GM21737 (cell line): ENCODE measurements at regions not wholly inside any gene's neighbourhood (a gene's known extent, or its start where the extent isn't known, plus 50 kb on each side); places are given as distances from the start of the nearest gene placed in this dataset.
"Not testable (repeated sequence)": the region's sequence is repeated elsewhere in the genome, so short reads cannot be mapped to it uniquely, and the experiment has no call there.

Experiments used
- ATAC-seq: cut with Tn5 transposase; IDR thresholded peaks from one replicate; pipeline ENCODE4 v1.9.1; 2021; ENCODE audit warnings: mild to moderate bottlenecking, moderate library complexity; ENCODE audit not compliant: unreplicated experiment

DNA sequence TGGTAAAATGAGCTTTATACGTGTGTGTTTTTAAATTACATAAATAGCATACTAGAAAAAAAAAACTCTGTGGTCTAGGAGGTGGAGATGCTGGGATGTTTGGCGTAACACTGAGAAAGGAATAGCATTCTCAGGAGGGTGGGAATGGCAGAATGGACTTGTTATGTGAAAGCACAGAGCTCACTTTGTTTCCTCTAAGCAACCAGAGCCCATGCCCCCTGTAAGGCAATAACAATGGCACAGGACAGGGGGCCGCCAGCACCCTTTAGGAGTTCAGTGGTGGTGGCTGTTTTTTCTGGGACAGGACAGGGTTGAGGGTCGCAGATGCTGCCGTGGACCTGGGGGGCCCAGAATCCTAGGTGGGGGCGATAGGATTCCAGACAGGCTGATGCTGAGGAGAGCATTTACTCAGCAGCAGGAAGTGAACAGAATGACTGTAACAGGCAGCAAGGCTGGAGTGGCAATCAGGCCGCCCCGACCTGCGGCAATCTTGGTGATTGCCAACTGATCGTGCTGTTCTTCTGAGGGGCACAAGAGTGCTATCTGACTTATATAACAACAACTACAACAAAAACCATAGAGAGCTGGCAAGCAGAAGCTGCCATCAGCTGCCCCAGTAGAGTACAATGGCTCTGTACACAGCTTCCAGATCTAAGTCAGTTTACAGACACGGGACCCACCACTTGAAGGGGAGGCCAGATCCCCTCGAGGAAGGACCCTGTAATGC lies 160.4 kb downstream of the UACA start:
- ATAC-seq: no peak

- no peak for ATAC-seq
Measured at GRCh38 chr15:70602281-70602680, 161.1 kb downstream of the UACA start.

DNA sequence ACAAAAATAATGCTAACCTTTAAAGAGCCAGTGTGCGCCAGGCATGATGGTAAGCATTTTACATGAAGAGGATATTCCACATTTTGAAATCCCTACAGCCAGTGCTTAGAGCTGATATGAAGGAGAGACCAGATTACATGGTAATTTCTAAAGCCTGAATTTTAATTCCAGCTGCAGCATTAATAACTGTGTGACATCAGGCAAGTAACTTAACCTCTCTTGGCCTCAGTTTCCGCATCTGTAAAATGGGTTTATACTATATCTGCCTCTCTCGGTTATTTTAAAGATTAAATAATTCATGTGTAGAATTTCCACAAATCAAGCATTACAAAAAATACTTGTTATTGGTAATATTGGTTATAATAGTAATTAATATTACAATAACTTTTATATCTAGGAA lies 165.4 kb downstream of the UACA start:
- ATAC-seq: no peak

- ATAC-seq: no peak
Measured at GRCh38 chr15:70597056-70597603, 166.2 kb downstream of the UACA start.

GRCh38 chr15:70596354-70597055 lies 166.9 kb downstream of the UACA start:
- ATAC-seq: no peak

DNA sequence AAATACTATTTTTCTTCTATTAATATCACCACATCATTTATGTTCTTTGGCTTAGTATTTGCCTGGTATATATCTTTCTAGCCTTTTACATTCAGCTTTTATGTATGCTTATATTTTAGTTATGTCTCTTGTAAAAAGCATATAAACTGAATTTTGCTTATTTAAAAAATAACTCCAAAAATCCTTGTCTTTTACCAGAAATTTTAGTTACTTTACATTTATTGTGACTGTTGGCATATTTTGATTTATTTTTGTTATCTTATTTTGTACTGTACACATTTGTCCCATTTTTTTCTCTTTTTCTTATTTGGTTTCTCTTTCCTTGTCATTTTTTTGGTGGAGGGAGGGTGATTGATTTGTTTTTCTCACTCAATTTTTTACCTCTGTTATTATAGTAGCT lies 169.6 kb downstream of the UACA start:
- ATAC-seq: no peak

DNA sequence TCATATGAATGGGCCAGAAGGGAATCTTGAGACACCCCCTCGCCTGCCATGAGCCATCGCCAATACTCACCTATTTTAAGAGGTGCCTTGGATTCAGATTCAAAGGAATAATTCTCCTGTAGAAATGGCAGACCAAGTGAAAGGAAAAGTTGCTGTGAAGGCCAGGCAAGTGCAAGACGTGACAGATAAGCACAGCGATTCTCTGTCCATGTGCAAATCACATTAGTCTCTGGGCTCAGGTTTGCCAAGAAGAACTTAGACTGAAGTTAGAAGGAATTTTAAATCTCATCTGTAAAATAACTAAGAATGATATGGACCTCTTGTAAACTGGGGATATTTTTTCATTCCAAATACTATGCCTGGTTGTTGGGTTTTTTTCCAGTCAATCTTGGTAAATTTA lies 173.6 kb downstream of the UACA start:
- ATAC-seq: no peak

- no peak for ATAC-seq
Measured at GRCh38 chr15:70589221-70589620, 174.1 kb downstream of the UACA start.

DNA sequence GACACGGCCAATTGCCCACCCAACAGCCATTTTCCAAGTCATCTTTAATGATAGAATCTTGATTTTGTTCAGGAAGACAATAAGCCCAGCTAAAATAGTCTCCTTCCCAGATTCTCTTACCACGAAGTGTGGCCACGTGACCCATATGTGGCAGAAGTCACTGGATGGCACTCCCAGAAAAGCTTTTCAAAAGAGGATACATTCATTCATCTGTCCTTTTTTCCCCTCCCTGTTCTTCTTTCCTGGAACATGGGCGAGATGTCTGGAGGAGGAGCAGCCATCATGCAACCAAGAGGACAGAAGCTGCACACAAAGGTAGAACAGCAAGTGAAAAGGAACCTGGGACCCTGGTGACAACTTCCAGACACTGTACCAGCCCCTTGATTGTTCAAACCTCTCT lies 174.7 kb downstream of the UACA start:
- ATAC-seq: no peak

GRCh38 chr15:70587896-70588567 lies 175.3 kb downstream of the UACA start:
- ATAC-seq: no peak

DNA sequence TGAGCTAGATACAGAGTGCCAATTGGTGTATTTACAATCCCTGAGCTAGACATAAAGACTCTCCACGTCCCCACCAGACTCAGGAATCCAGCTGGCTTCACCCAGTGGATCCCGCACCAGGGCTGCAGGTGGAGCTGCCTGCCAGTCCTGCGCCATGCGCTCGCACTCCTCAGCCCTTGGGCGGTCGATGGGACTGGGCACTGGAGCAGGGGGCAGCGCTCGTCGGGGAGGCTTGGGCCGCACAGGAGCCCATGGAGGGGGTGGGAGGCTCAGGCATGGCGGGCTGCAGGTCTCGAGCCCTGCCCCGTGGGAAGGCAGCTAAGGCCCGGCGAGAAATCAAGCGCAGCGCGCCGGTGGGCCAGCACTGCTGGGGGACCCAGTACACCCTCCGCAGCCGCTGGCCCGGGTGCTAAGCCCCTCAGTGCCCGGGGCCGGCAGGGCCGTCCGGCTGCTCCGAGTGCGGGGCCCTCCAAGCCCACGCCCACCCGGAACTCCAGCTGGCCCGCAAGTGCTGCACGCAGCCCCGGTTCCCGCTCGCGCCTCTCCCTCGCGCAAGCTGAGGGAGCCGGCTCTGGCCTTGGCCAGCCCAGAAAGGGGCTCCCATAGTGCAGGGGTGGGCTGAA lies 176.2 kb downstream of the UACA start:
- not testable (repeated sequence) for ATAC-seq

DNA sequence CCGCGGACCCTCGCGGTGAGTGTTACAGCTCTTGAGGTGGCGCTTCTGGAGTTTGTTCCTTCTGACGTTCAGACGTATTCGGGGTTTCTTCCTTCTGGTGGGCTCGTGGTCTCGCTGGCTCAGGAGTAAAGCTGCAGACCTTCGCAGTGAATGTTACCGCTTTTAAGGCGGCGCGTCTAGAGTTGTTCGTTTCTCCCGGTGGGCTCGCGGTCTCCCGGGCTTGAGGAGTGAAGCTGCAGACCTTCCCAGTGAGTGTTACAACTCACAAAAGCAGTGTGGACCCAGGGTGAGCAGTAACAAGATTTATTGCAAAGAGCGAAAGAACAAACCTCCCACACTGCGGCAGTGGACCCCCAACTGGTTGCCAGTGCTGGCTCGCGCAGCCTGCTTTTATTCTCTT lies 177.1 kb downstream of the UACA start:
- ATAC-seq: no peak

DNA sequence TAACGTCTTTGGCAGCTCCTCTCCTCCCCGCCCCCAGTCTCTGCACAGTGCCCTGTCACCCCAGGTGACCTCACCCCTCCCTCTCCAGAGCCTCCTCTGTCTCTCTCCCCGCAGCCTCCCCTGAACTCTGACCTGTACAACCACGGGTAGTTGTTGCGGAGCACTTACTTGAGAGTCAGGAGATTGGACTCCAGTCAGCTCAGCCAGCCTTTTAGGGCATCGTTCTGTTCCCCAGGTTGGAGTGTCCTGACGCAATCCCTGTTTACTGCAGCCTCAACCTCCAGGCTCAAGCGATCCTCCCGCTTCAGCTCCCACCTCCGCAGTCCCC lies 177.7 kb downstream of the UACA start:
- ATAC-seq: no peak

DNA sequence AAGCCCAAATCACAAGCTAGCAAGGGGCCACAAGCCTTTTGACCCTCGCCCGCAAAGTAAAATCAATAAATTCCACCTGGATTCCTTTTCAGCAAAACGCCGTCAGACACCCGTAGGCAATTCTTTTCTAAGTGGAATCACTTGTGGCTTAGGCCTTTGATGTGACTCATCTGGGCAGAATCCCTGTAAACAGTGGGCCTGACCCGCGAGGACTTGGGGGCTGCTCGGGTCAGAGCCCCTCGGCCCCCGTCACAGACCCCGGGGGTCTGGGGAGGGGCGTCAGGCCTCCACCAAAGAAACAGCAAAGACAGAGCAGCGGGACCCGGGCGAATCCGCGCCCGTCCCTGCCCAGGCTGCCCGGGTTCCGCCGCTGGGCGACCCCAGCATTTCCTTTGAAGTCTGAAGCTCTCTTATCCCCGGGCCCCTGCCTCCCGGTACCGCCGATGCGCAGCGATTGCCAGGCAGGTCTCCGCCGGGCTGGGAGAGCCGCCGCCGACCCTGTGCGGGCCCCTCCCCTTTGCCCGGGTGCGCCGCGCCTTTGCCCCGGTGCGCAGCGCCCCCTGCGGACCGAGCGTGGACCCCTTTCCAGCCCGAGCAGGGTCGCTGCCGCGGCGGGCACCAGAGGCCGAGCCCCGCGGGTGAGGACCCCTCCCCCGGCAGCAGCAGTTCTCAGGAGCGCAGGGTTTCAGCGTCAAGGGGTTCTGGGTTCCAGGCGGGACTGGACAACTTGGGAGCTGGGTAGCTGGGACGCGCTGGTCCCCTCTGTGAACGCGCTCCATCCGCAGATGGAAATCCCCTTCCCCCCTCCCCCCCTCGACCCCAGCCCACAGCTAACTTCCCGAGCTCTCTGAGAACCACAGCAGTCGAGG lies 178.3 kb downstream of the UACA start:
- no peak for ATAC-seq

- ATAC-seq: no peak
Measured at GRCh38 chr15:70584441-70584837, 178.9 kb downstream of the UACA start.

GRCh38 chr15:70583006-70583405 lies 180.4 kb downstream of the UACA start:
- no peak for ATAC-seq

DNA sequence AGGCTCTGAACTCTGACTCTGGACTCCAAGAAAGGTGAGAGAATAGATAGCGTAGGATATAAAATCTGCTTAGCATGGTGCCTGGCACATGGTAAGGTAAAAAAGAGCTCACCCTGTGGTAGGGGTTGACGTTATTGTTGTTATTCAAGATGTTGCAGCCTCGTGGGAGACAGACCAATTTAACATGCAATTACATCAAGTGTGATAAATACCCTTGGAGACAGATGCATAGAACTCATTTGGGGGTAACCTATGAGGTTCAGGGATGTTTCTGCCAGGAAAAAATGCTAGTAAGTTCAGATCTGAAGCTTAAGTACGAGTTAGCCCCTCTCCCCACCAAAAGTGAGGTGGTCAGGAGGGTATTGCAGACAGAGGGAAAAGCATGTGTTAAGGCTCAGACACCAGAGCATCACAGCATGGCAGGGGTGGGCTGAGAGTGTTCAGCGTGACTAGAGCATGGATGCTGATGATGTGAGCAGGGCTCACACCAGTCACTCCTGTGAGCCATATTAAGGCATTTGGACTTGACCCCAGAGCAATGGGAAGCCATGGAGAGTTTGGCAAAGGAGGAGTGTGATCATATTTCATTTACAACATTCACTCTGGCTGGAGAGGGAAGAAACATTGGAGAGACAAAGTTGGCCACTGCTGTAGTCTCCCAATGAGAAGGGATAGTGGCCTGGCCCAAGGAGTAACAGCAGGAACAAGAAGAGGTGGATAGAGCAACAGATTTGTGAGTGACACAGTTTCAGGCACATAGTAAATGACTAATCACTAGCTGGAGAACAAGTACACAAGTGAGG lies 181.0 kb downstream of the UACA start:
- no peak for ATAC-seq

GRCh38 chr15:70580958-70581357 lies 182.4 kb downstream of the UACA start:
- ATAC-seq: no peak

GRCh38 chr15:70580286-70580685 lies 183.1 kb downstream of the UACA start:
- ATAC-seq: no peak

DNA sequence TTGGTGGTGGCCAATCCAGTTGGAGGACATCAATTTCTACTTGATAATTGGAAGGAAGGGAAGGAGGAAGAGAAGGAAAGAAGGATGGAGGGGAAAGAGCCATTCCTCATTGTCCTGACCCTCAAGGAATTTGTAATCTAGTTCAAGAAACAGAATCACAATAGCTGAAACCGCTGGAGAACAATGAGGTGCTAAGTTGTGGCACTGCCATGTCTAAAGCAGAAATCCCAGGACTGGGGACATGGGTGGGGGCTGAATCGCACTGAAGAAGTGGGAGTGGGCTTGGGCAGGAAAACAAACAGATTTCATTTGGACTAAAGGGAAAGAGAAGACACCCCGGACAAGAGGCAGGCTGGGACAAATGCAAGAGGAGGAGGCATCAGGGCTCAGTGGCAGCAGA lies 183.6 kb downstream of the UACA start:
- no peak for ATAC-seq
